MM.1S (cell line): ENCODE measurements at regions not wholly inside any gene's neighbourhood (a gene's known extent, or its start where the extent isn't known, plus 50 kb on each side); places are given as distances from the start of the nearest gene placed in this dataset.

ENCODE experiments used
- EZH2 ChIP-seq: fragments of 300-600 bp; sonication (generic); optimal IDR thresholded peaks from 2 replicates; pipeline ENCODE3; 2017; ENCODE audit warnings: low read depth, mild to moderate bottlenecking, antibody characterized with exemption, low read length, mixed read lengths
- TF ChIP-seq, protein P1 (sequence below): fragments of 300-600 bp; sonication (generic); IDR thresholded peaks from 2 replicates; pipeline ENCODE4 v1.5.1; 2016; ENCODE audit warnings: antibody characterized with exemption, low read length, mixed read lengths

GRCh38 chr12:63362791-63363190 is 211.8 kb upstream of the AVPR1A start:
- TF ChIP-seq EZH2: no peak
- TF ChIP-seq, protein P1, sequence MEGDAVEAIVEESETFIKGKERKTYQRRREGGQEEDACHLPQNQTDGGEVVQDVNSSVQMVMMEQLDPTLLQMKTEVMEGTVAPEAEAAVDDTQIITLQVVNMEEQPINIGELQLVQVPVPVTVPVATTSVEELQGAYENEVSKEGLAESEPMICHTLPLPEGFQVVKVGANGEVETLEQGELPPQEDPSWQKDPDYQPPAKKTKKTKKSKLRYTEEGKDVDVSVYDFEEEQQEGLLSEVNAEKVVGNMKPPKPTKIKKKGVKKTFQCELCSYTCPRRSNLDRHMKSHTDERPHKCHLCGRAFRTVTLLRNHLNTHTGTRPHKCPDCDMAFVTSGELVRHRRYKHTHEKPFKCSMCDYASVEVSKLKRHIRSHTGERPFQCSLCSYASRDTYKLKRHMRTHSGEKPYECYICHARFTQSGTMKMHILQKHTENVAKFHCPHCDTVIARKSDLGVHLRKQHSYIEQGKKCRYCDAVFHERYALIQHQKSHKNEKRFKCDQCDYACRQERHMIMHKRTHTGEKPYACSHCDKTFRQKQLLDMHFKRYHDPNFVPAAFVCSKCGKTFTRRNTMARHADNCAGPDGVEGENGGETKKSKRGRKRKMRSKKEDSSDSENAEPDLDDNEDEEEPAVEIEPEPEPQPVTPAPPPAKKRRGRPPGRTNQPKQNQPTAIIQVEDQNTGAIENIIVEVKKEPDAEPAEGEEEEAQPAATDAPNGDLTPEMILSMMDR: no peak
